ENCODE measurements at regions not wholly inside any gene's neighbourhood (a gene's known extent, or its start where the extent isn't known, plus 50 kb on each side); places are given as distances from the start of the nearest gene placed in this dataset.

- TF ChIP-seq CTCF (IDR thresholded peaks at IDR 0.05): no peak
- no peak for TF ChIP-seq EZH2 (IDR thresholded peaks at IDR 0.05)
Measured at GRCh38 chr2:124241-124880, 78.1 kb upstream of the FAM110C start.
